ENCODE measurements at regions not wholly inside any gene's neighbourhood (a gene's known extent, or its start where the extent isn't known, plus 50 kb on each side); places are given as distances from the start of the nearest gene placed in this dataset.

DNA sequence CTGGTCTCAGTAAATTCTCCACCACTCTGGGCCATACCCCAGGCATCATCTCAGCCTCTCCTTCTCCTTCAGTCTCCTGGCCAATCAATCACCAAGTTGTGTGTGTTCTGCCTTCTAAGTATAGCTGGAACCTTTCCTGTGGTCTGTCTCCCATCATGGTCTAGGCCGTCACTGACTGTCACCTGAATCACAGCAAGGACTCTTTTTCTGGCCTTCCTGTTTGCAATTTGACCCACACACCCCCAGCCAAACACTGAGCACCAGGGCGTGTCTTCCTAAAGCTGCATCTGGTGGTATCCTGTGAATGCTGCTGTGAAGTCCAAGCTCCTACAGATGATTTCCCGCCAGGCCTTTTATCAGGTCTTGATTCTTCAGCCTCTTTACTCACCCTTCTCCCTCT is 52.6 kb upstream of the PRELID3B start:
- Mint-ChIP-seq H3K4me1 (no peaks in the 10 kb centered on the region), H3K9me3 (no peaks in the 10 kb centered on the region), H3K27ac (ENCODE audit: unreplicated experiment) (no peak overlapping the region), H3K27me3 (ENCODE audit: low read depth) (peaks cover 4% of the 10 kb centered on the region), H3K36me3 (ENCODE audit: low read depth) (no peaks in the 10 kb centered on the region), H3K4me3 (no peak overlapping the region)
- TF ChIP-seq, protein P1, sequence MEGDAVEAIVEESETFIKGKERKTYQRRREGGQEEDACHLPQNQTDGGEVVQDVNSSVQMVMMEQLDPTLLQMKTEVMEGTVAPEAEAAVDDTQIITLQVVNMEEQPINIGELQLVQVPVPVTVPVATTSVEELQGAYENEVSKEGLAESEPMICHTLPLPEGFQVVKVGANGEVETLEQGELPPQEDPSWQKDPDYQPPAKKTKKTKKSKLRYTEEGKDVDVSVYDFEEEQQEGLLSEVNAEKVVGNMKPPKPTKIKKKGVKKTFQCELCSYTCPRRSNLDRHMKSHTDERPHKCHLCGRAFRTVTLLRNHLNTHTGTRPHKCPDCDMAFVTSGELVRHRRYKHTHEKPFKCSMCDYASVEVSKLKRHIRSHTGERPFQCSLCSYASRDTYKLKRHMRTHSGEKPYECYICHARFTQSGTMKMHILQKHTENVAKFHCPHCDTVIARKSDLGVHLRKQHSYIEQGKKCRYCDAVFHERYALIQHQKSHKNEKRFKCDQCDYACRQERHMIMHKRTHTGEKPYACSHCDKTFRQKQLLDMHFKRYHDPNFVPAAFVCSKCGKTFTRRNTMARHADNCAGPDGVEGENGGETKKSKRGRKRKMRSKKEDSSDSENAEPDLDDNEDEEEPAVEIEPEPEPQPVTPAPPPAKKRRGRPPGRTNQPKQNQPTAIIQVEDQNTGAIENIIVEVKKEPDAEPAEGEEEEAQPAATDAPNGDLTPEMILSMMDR (conservative IDR thresholded peaks at IDR 0.05), result no peak
- no peak for DNase-seq (ENCODE audit: low read depth, low spot score)

DNA sequence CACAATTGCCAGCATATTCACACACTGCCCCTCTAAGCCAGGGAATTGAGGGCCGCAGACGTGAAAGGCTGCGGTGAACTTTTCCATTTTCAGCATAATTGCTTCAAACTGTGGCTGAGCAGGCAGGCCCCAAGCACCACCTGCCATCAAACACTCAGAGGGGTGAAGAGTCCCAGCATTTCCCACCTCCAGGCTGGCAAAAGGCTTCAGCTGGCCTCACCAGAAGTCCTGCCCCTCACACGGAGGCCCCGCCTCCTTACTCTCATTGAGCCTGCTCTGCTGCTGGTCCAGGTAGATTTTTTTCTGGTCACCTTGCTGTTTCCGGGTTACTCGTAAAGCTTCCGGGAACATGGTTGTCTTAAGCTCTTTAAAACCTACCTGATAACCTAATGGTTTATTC is 52.0 kb upstream of the PRELID3B start:
- H3K27ac Mint-ChIP-seq (ENCODE audit: unreplicated experiment), result no peak overlapping the region
- no peak for DNase-seq (ENCODE audit: low read depth, low spot score)
- no peaks in the 10 kb centered on the region for H3K4me1 Mint-ChIP-seq
- no peak overlapping the region for H3K4me3 Mint-ChIP-seq
- H3K9me3 Mint-ChIP-seq, result no peaks in the 10 kb centered on the region
- H3K27me3 Mint-ChIP-seq (ENCODE audit: low read depth), result no peaks in the 10 kb centered on the region
- H3K36me3 Mint-ChIP-seq (ENCODE audit: low read depth), result no peaks in the 10 kb centered on the region
- TF ChIP-seq, protein P1 (conservative IDR thresholded peaks at IDR 0.05), result no peak

Measured in neural crest cell (in vitro differentiated cells).